ENCODE measurements at regions not wholly inside any gene's neighbourhood (a gene's known extent, or its start where the extent isn't known, plus 50 kb on each side); places are given as distances from the start of the nearest gene placed in this dataset.

DNA sequence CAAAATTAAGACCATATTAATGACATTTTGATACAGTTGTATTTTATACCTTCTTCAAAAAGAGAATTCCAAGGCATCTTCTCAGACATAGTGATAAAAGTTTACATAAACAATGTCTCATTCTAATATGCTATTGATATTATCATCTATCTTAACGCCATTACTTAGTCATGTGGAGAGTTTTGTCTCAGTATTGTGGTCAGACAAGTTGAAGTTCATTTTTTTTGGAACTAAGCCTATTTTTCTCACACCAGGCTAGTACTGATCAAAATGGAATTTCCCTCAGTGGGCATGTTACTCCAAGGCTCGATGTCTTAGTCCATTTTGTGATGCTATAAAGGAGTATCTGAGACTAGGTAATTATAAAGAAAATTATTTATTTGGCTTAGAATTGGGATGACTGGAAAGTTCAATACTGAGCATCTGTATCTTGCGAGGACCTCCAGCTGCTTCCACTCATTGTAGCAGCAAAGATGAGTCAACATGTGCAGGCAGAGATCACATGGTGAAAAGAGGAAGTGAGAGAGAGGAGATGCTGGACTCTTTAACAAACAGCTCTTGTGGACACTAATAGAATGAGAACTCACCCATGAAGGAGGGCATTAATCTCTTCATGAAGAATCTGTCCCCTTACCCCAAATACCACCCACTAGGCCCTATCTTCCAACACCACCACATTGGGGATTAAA, 825.5 kb upstream of the MANEA start:
- Histone ChIP-seq H3K36me3 (ENCODE audit: control insufficient read depth, insufficient read depth, low read length) (no peaks in the 10 kb centered on the region), H2AFZ (ENCODE audit: low read length) (no peak overlapping the region), H3K9ac (ENCODE audit: insufficient read depth, low read length) (no peak overlapping the region), H3K27me3 (ENCODE audit: control insufficient read depth, insufficient read depth, low read length) (no peaks in the 10 kb centered on the region), H3K79me2 (ENCODE audit: control insufficient read depth, insufficient read depth, low read length) (no peaks in the 10 kb centered on the region), H3K4me2 (ENCODE audit: extremely low read depth, insufficient read depth, low read length) (no peak overlapping the region), H3K4me1 (ENCODE audit: control insufficient read depth, extremely low read depth, insufficient read depth, low read length) (no peaks in the 10 kb centered on the region), H3K4me3 (replicated peaks in 1 of 4; ENCODE audit: control extremely low read depth in 1 of 4, insufficient read depth in 1 of 4, low read depth in 3 of 4, low read length in 4 of 4) (no peak overlapping the region), H3K27ac (ENCODE audit: insufficient read depth, low read length) (no peak overlapping the region), H3K9me3 (ENCODE audit: control insufficient read depth, insufficient read depth, low read depth, low read length) (no peaks in the 10 kb centered on the region), H4K20me1 (ENCODE audit: control insufficient read depth, extremely low read depth, insufficient read depth, low read length) (no peaks in the 10 kb centered on the region)
- TF ChIP-seq EZH2 (IDR thresholded peaks at IDR 0.05; ENCODE audit: low read length, missing control alignments) = no peak
- TF ChIP-seq, protein P1, sequence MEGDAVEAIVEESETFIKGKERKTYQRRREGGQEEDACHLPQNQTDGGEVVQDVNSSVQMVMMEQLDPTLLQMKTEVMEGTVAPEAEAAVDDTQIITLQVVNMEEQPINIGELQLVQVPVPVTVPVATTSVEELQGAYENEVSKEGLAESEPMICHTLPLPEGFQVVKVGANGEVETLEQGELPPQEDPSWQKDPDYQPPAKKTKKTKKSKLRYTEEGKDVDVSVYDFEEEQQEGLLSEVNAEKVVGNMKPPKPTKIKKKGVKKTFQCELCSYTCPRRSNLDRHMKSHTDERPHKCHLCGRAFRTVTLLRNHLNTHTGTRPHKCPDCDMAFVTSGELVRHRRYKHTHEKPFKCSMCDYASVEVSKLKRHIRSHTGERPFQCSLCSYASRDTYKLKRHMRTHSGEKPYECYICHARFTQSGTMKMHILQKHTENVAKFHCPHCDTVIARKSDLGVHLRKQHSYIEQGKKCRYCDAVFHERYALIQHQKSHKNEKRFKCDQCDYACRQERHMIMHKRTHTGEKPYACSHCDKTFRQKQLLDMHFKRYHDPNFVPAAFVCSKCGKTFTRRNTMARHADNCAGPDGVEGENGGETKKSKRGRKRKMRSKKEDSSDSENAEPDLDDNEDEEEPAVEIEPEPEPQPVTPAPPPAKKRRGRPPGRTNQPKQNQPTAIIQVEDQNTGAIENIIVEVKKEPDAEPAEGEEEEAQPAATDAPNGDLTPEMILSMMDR (conservative IDR thresholded peaks at IDR 0.05 in 1 of 2, IDR thresholded peaks at IDR 0.05 in 1 of 2; ENCODE audit: low read depth in 1 of 2, low read length in 2 of 2) = no peak
- DNase-seq (ENCODE audit: low read depth in 2 of 2) = peak; percentile 4 to 14

- no peak for TF ChIP-seq EZH2 (IDR thresholded peaks at IDR 0.05; ENCODE audit: low read length, missing control alignments)
- TF ChIP-seq, protein P1 (conservative IDR thresholded peaks at IDR 0.05 in 1 of 2, IDR thresholded peaks at IDR 0.05 in 1 of 2; ENCODE audit: low read depth in 1 of 2, low read length in 2 of 2) = no peak
- no peaks in the 10 kb centered on the region for H3K36me3 ChIP-seq (ENCODE audit: control insufficient read depth, insufficient read depth, low read length)
Measured at GRCh38 chr6:94736236-94736635, 841.1 kb upstream of the MANEA start.

DNA sequence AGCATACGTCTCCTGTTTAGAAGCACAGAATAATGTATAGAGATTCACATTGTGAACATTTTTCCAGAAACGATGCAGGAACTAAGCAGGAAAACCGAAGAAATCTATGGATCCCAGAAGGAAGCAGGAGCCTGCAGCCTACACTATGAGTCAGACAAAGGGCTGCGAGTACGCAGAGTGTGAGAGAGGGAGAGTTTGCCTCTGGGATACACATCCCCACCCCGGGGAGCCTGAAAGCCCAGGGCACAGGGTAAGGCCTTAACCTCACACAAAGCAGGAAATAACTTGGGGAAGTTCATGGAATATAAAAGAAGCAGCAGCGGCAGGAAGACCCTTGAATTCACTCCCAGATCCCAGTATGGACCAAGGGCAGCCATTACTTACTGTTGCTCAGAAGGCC, 842.1 kb upstream of the MANEA start:
- Histone ChIP-seq H3K27me3 (ENCODE audit: control insufficient read depth, insufficient read depth, low read length) (no peaks in the 10 kb centered on the region), H4K20me1 (ENCODE audit: control insufficient read depth, extremely low read depth, insufficient read depth, low read length) (no peaks in the 10 kb centered on the region), H2AFZ (ENCODE audit: low read length) (no peak overlapping the region), H3K4me3 (replicated peaks in 1 of 4; ENCODE audit: control extremely low read depth in 1 of 4, insufficient read depth in 1 of 4, low read depth in 3 of 4, low read length in 4 of 4) (no peak overlapping the region), H3K36me3 (ENCODE audit: control insufficient read depth, insufficient read depth, low read length) (no peaks in the 10 kb centered on the region), H3K4me2 (ENCODE audit: extremely low read depth, insufficient read depth, low read length) (no peak overlapping the region), H3K9ac (ENCODE audit: insufficient read depth, low read length) (no peak overlapping the region), H3K4me1 (ENCODE audit: control insufficient read depth, extremely low read depth, insufficient read depth, low read length) (no peaks in the 10 kb centered on the region), H3K9me3 (ENCODE audit: control insufficient read depth, insufficient read depth, low read depth, low read length) (no peaks in the 10 kb centered on the region), H3K27ac (ENCODE audit: insufficient read depth, low read length) (no peak overlapping the region), H3K79me2 (ENCODE audit: control insufficient read depth, insufficient read depth, low read length) (no peaks in the 10 kb centered on the region)
- DNase-seq (ENCODE audit: low read depth in 2 of 2) = no peak
- TF ChIP-seq EZH2 (IDR thresholded peaks at IDR 0.05; ENCODE audit: low read length, missing control alignments) = no peak

More at GRCh38 chr6:94736236-94736635, 841.1 kb upstream of the MANEA start:
- Histone ChIP-seq H3K9me3 (ENCODE audit: control insufficient read depth, insufficient read depth, low read depth, low read length) (no peaks in the 10 kb centered on the region), H3K9ac (ENCODE audit: insufficient read depth, low read length) (no peak overlapping the region), H3K27me3 (ENCODE audit: control insufficient read depth, insufficient read depth, low read length) (no peaks in the 10 kb centered on the region), H2AFZ (ENCODE audit: low read length) (no peak overlapping the region), H3K27ac (ENCODE audit: insufficient read depth, low read length) (no peak overlapping the region), H3K79me2 (ENCODE audit: control insufficient read depth, insufficient read depth, low read length) (no peaks in the 10 kb centered on the region), H3K4me3 (replicated peaks in 1 of 4; ENCODE audit: control extremely low read depth in 1 of 4, insufficient read depth in 1 of 4, low read depth in 3 of 4, low read length in 4 of 4) (no peak overlapping the region), H3K4me2 (ENCODE audit: extremely low read depth, insufficient read depth, low read length) (no peak overlapping the region), H4K20me1 (ENCODE audit: control insufficient read depth, extremely low read depth, insufficient read depth, low read length) (no peaks in the 10 kb centered on the region), H3K4me1 (ENCODE audit: control insufficient read depth, extremely low read depth, insufficient read depth, low read length) (no peaks in the 10 kb centered on the region)
- DNase-seq (ENCODE audit: low read depth in 2 of 2) = peak in 1 of 2 donors; percentile 33
